H1 (cell line): ENCODE measurements at regions not wholly inside any gene's neighbourhood (a gene's known extent, or its start where the extent isn't known, plus 50 kb on each side); places are given as distances from the start of the nearest gene placed in this dataset.

Source experiments
- CREB1 ChIP-seq: IDR thresholded peaks from 2 replicates; pipeline ENCODE4 v1.6.1; 2012; ENCODE audit warnings: inconsistent platforms

DNA sequence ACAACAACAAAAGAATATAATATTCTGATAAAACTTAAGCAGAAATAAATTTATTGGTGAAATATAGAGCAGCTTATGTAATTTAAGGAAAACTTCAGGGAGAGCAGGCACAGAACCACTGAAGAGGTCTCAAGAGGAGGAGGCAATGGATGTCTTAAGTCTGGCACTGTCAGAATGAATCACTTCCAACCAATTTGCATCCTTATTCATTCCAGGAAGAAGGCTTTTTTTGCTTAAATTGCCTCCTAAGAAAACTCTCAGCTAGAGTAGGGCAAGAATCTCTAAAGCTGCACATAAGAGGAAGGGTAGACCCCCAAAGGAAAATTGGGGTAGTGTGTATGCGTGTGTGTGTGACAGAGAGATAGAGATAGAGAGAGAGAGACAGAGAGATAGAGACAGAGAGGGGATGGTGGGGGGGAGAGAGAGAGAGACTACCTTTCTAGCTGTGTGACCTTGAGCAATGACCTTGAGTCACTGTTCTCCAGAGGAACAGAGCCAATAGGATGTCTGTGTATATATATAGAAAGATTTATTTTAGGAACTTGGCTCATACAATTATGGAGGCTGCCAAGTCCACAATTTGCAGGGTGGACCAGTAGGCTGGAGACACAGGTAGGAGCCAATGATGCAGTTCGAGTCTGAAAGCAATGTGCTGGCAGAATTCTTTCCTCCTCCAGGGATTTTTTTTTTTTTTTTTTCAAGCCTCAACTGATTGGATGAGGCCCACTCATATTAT is 96.4 kb upstream of the LINC00305 start (continued):
- TF ChIP-seq CREB1: no peak
- TF ChIP-seq, all 59 proteins: peak for 0
